K562 (cell line): ENCODE measurements at regions not wholly inside any gene's neighbourhood (a gene's known extent, or its start where the extent isn't known, plus 50 kb on each side); places are given as distances from the start of the nearest gene placed in this dataset.

Experiments
- ATAC-seq: fragments of 200-7000 bp; cut with Tn5 transposase; 3 replicates; pipeline ENCODE4 v1.9.1; 2020; ENCODE audit warnings: moderate library complexity
- BruUV-seq: library from RNA; stranded (reverse); fragments of 400-500 nt; replicated peaks from 2 replicates; lab custom pipeline; 2021; lab: Mats Ljungman, UMichigan
- CTCF ChIA-PET: fragments of 300-600 bp; formaldehyde crosslinking; extraction: SDS; loops from one replicate; lab custom pipeline; 2021; ENCODE audit warnings: low intra/inter-chr PET ratio; lab: Yijun Ruan, JAX
- POLR2A ChIA-PET: fragments of 300-600, 350-650 bp; sonication (Branson Sonifier 250); formaldehyde crosslinking; extraction: SDS; loops from one replicate; lab custom pipeline; 2021; ENCODE audit warnings: antibody characterized with exemption, inconsistent platforms; lab: Yijun Ruan, JAX
- DNase-seq, 4 experiments: peaks; one replicate each; pipeline versions ENCODE4 v3.0.0 to v3.0.0-alpha.2; 2011 to 2018; ENCODE audit warnings: low spot score in 3 of 4, mixed read lengths in 3 of 4; ENCODE audit errors: extremely low read depth in 1 of 4
- FAIRE-seq: peaks from 2 replicates; lab custom pipeline; 2011; peaks lifted over from hg19 to GRCh38; lab: Jason Lieb, UNC
- H2AFZ ChIP-seq: 2 replicates; pipeline ENCODE4 v1.6.0; 2011; ENCODE audit warnings: low read depth, low read length, control low read depth, inconsistent platforms
- H3K27ac ChIP-seq: fragments of 200-600 bp; 3 replicates; pipeline ENCODE4 v1.8.0; 2011; ENCODE audit warnings: low read depth, mild to moderate bottlenecking, control low read depth, inconsistent platforms, low read length, moderate library complexity, mixed read lengths; ENCODE audit errors: extremely low read depth
- H3K27me3 ChIP-seq, 2 experiments: fragments of 300-600 bp in 1 of 2; 2 replicates in 1 of 2; 3 replicates in 1 of 2; pipeline versions ENCODE4 v1.6.0 to v1.8.0; 2011; ENCODE audit warnings: inconsistent platforms in 2 of 2, low read length in 2 of 2, mild to moderate bottlenecking in 1 of 2, mixed read lengths in 1 of 2, moderate library complexity in 1 of 2; ENCODE audit not compliant: control insufficient read depth in 2 of 2, insufficient read depth in 2 of 2
- H3K36me3 ChIP-seq: fragments of 300-600 bp; 3 replicates; pipeline ENCODE4 v1.8.0; 2011; ENCODE audit warnings: mild to moderate bottlenecking, low read length, inconsistent platforms; ENCODE audit not compliant: control insufficient read depth, insufficient read depth
- H3K4me1 ChIP-seq, 2 experiments: fragments of 200-600 bp in 1 of 2; replicated peaks in 1 of 2; 2 replicates in 1 of 2; 3 replicates in 1 of 2; pipeline versions ENCODE4 v1.5.1 to v1.8.0; 2011; ENCODE audit warnings: inconsistent platforms in 2 of 2, low read length in 2 of 2, mild to moderate bottlenecking in 1 of 2, mixed read lengths in 1 of 2, moderate library complexity in 1 of 2; ENCODE audit not compliant: control insufficient read depth in 2 of 2, insufficient read depth in 2 of 2
- H3K4me2 ChIP-seq: 2 replicates; pipeline ENCODE4 v1.6.1; 2011; ENCODE audit warnings: low read length, control low read depth, inconsistent platforms, mixed read lengths; ENCODE audit not compliant: insufficient read depth
- H3K4me3 ChIP-seq: fragments of 200-600 bp; sonication (generic), shearing (Covaris generic); 2 replicates; pipeline ENCODE4 v1.5.1; 2016; ENCODE audit warnings: control low read depth, inconsistent platforms
- H3K79me2 ChIP-seq: fragments of 200-600 bp; 3 replicates; pipeline ENCODE4 v1.8.0; 2011; ENCODE audit warnings: low read length, inconsistent platforms; ENCODE audit not compliant: control insufficient read depth, insufficient read depth
- H3K9ac ChIP-seq, 2 experiments: 2 replicates each; pipeline versions ENCODE4 v1.6.0 to v1.6.1; 2011; ENCODE audit warnings: low read depth in 2 of 2, low read length in 2 of 2, control low read depth in 1 of 2, inconsistent platforms in 1 of 2, mild to moderate bottlenecking in 1 of 2, mixed read lengths in 1 of 2; ENCODE audit not compliant: insufficient read depth in 1 of 2
- H3K9me1 ChIP-seq: one replicate; pipeline ENCODE4 v1.6.0; 2011; ENCODE audit warnings: inconsistent platforms, mild to moderate bottlenecking, low read length, moderate library complexity; ENCODE audit not compliant: control insufficient read depth, insufficient read depth
- H3K9me3 ChIP-seq: replicated peaks from 2 replicates; pipeline ENCODE4 v1.5.1; 2011; ENCODE audit warnings: low read depth, low read length, inconsistent platforms; ENCODE audit not compliant: control insufficient read depth, insufficient read depth
- H4K20me1 ChIP-seq: replicated peaks from 2 replicates; pipeline ENCODE4 v1.6.1; 2011; ENCODE audit warnings: low read length, inconsistent platforms, mixed read lengths; ENCODE audit not compliant: control insufficient read depth, insufficient read depth
- DEAF1 ChIP-seq: fragments of 450-650 bp; formaldehyde crosslinking; IDR thresholded peaks from 2 replicates; pipeline ENCODE4 v1.4.0; 2020; ENCODE audit warnings: mild to moderate bottlenecking, moderate library complexity
- DPF2 ChIP-seq: fragments of 450-650 bp; IDR thresholded peaks from 2 replicates; pipeline ENCODE4 v1.6.1; 2016
- FOXP1 ChIP-seq: sonication (generic); formaldehyde crosslinking; IDR thresholded peaks from 2 replicates; pipeline ENCODE4 v1.8.0; 2022; ENCODE audit warnings: mild to moderate bottlenecking, missing genetic modification reagents
- GABPB2 ChIP-seq: fragments of 250-450 bp; sonication (Bioruptor Pico); conservative IDR thresholded peaks from 2 replicates; pipeline ENCODE4 v1.5.1; 2021; ENCODE audit warnings: mild to moderate bottlenecking
- HNRNPK ChIP-seq: fragments of 200-400 bp; formaldehyde crosslinking; IDR thresholded peaks from one replicate; pipeline ENCODE4 v1.6.1; 2018; ENCODE audit warnings: mild to moderate bottlenecking, low read depth, low read length; ENCODE audit not compliant: poor library complexity, severe bottlenecking
- KLF10 ChIP-seq: fragments of 250-450 bp; sonication (Bioruptor Pico); IDR thresholded peaks from 2 replicates; pipeline ENCODE4 v1.6.1; 2021; ENCODE audit warnings: matching md5 sums
- MBD2 ChIP-seq: sonication (generic); IDR thresholded peaks from 2 replicates; pipeline ENCODE4 v1.6.1; 2016; ENCODE audit warnings: low read depth, borderline replicate concordance
- MTA3 ChIP-seq: fragments of 450-650 bp; formaldehyde crosslinking; IDR thresholded peaks from 2 replicates; pipeline ENCODE4 v1.6.1; 2017; ENCODE audit warnings: mild to moderate bottlenecking, borderline replicate concordance
- NCOA1 ChIP-seq: fragments of 450-650 bp; IDR thresholded peaks from 2 replicates; pipeline ENCODE4 v1.6.1; 2016; ENCODE audit warnings: low read depth
- NKRF ChIP-seq: fragments of 450-650 bp; IDR thresholded peaks from 2 replicates; pipeline ENCODE4 v1.6.1; 2016; ENCODE audit warnings: borderline replicate concordance
- NR2C2 ChIP-seq, 2 experiments: fragments of 200-800 bp in 1 of 2; sonication (Bioruptor generic) in 1 of 2; sonication (generic) in 1 of 2; formaldehyde crosslinking in 1 of 2; IDR thresholded peaks; 2 replicates each; pipeline versions ENCODE4 v1.6.1 to v1.8.0; 2016 to 2022; ENCODE audit warnings: mild to moderate bottlenecking in 1 of 2, missing compliant biosample characterization in 1 of 2, missing genetic modification characterization in 1 of 2, missing genetic modification reagents in 1 of 2
- PRMT5 ChIP-seq: sonication (generic); formaldehyde crosslinking; IDR thresholded peaks from 2 replicates; pipeline ENCODE4 v1.5.0; 2020; ENCODE audit warnings: missing genetic modification reagents
- PTTG1 ChIP-seq: fragments of 450-650 bp; IDR thresholded peaks from 2 replicates; pipeline ENCODE4 v1.6.1; 2016; ENCODE audit warnings: low read depth, mild to moderate bottlenecking, missing genetic modification characterization, missing compliant biosample characterization
- TRIM28 ChIP-seq: fragments of 450-650 bp; IDR thresholded peaks from 2 replicates; pipeline ENCODE4 v1.6.1; 2017
- ZFP30 ChIP-seq: fragments of 250-450 bp; sonication (Bioruptor Pico); IDR thresholded peaks from 2 replicates; pipeline ENCODE4 v1.8.0; 2022; ENCODE audit warnings: moderate library complexity, mild to moderate bottlenecking, inconsistent platforms, borderline replicate concordance
- ZKSCAN1 ChIP-seq: fragments of 150-350 bp; IDR thresholded peaks from 2 replicates; pipeline ENCODE4 v1.6.1; 2016; ENCODE audit warnings: low read depth, low read length
- ZNF696 ChIP-seq: fragments of 250-450 bp; sonication (Bioruptor Pico); conservative IDR thresholded peaks from 2 replicates; pipeline ENCODE4 v1.4.0; 2020; ENCODE audit warnings: mild to moderate bottlenecking, moderate library complexity
- WGBS: fragments of 100-300 bp; shearing (Covaris generic); methylation state at CpG from one replicate; pipeline ENCODE4 v1.1.6; 2016; ENCODE audit warnings: low coverage, mixed read lengths; ENCODE audit not compliant: insufficient coverage; ENCODE audit errors: missing lambda C conversion rate; 5-methylcytosine and 5-hydroxymethylcytosine counted together
- in situ Hi-C: fragments of 300-500 bp; cut with MboI; formaldehyde crosslinking; loops from 4 replicates; pipeline ENCODE4 v1.15.0; 2018; ENCODE audit warnings: inconsistent platforms, mixed read lengths
- intact Hi-C: fragments of 100-400 bp; cut with micrococcal nuclease; formaldehyde crosslinking; loops from 2 replicates; pipeline ENCODE4 v1.14.2; 2022

- POLR2A ChIA-PET: no interaction called here
- Histone ChIP-seq H3K4me2 (no peak overlapping the region), H4K20me1 (no peaks in the 10 kb centered on the region), H3K27me3 (no peaks in the 10 kb centered on the region), H3K27ac (no peak overlapping the region), H3K9ac (no peak overlapping the region), H3K4me1 (no peaks in the 10 kb centered on the region), H3K4me3 (no peak overlapping the region), H3K36me3 (no peaks in the 10 kb centered on the region), H3K9me3 (no peaks in the 10 kb centered on the region; the same call in 1 of the 2 replicates), H3K79me2 (no peaks in the 10 kb centered on the region), H3K9me1 (no peaks in the 10 kb centered on the region), H2AFZ (no peak overlapping the region)
- in situ Hi-C loops (no loop called here), intact Hi-C loops (no loop called here)
- ATAC-seq: no peak
- CTCF ChIA-PET: no interaction called here
- BruUV-seq: no TSS peak
- no peak for FAIRE-seq
- DNase-seq: no peak
- TF ChIP-seq ZKSCAN1 (no peak), NCOA1 (no peak), FOXP1 (CRISPR knock-in tag) (no peak), DPF2 (no peak), KLF10 (no peak), TRIM28 (no peak), DEAF1 (CRISPR knock-in tag) (no peak), NR2C2 (CRISPR knock-in tag; IDR thresholded peaks at IDR 0.05) (no peak), NR2C2 (tag; IDR thresholded peaks at IDR 0.05) (no peak), ZFP30 (CRISPR knock-in tag) (no peak), ZNF696 (CRISPR knock-in tag) (no peak), HNRNPK (no peak), NKRF (no peak), PTTG1 (tag) (no peak), MTA3 (no peak), GABPB2 (CRISPR knock-in tag) (no peak), MBD2 (no peak), PRMT5 (no peak)
- 0% methylated on average over 1 of the region's 1 CpG for WGBS
Observed at GRCh38 chr14:37991027-37991426, 216.7 kb upstream of the SSTR1 start.
